WTC11 (cell line): ENCODE measurements at regions not wholly inside any gene's neighbourhood (a gene's known extent, or its start where the extent isn't known, plus 50 kb on each side); places are given as distances from the start of the nearest gene placed in this dataset.

Experiments
- ATAC-seq: fragments of 200-7000 bp; cut with Tn5 transposase; 2 replicates; pipeline ENCODE4 v1.10.0; 2021; ENCODE audit warnings: mild to moderate bottlenecking, moderate library complexity
- CTCF ChIA-PET: fragments of 300-600 bp; sonication (Branson Sonifier 250); formaldehyde crosslinking; loops from one replicate; lab custom pipeline; 2021; ENCODE audit warnings: antibody characterized with exemption; lab: Charles Lee
- POLR2A ChIA-PET: fragments of 350-600 bp; sonication (Branson Sonifier 250); formaldehyde crosslinking; loops from one replicate; lab custom pipeline; 2021; ENCODE audit warnings: antibody characterized with exemption; lab: Charles Lee
- DNase-seq: peaks from one replicate; pipeline ENCODE4 v3.0.0; 2021; ENCODE audit warnings: low spot score
- H3K27ac Mint-ChIP-seq: 2 replicates; pipeline ENCODE4 v1.8.0; 2021; ENCODE audit warnings: mixed read lengths
- H3K27me3 Mint-ChIP-seq: 2 replicates; pipeline ENCODE4 v1.8.0; 2021; ENCODE audit warnings: low read depth, mild to moderate bottlenecking, moderate library complexity, mixed read lengths
- H3K36me3 Mint-ChIP-seq: 2 replicates; pipeline ENCODE4 v1.8.0; 2021; ENCODE audit warnings: mixed read lengths
- H3K4me1 Mint-ChIP-seq: 2 replicates; pipeline ENCODE4 v1.8.0; 2022; ENCODE audit warnings: mixed read lengths
- H3K4me3 Mint-ChIP-seq: 2 replicates; pipeline ENCODE4 v1.8.0; 2021; ENCODE audit warnings: mild to moderate bottlenecking, moderate library complexity, mixed read lengths
- H3K9me3 Mint-ChIP-seq: 2 replicates; pipeline ENCODE4 v1.8.0; 2021; ENCODE audit warnings: mixed read lengths
- ETV6 ChIP-seq: sonication (generic); formaldehyde crosslinking; IDR thresholded peaks from 2 replicates; pipeline ENCODE4 v1.8.1; 2022; ENCODE audit warnings: mild to moderate bottlenecking, missing genetic modification reagents
- FOXK1 ChIP-seq: sonication (generic); formaldehyde crosslinking; IDR thresholded peaks from 2 replicates; pipeline ENCODE4 v1.8.0; 2022; ENCODE audit warnings: mild to moderate bottlenecking, moderate library complexity, missing genetic modification reagents
- NR1H2 ChIP-seq: sonication (generic); formaldehyde crosslinking; IDR thresholded peaks from 2 replicates; pipeline ENCODE4 v1.9.0; 2021; ENCODE audit warnings: mild to moderate bottlenecking, moderate library complexity, missing genetic modification reagents
- ZNF263 ChIP-seq: sonication (generic); formaldehyde crosslinking; IDR thresholded peaks from 2 replicates; pipeline ENCODE4 v1.8.1; 2022; ENCODE audit warnings: low read depth, mild to moderate bottlenecking, moderate library complexity, missing genetic modification reagents
- TF ChIP-seq, protein P1 (sequence below): sonication (generic); formaldehyde crosslinking; IDR thresholded peaks from 2 replicates; pipeline ENCODE4 v1.8.1; 2023; ENCODE audit warnings: mild to moderate bottlenecking, moderate library complexity, missing genetic modification reagents
- TF ChIP-seq, protein P2 (sequence below): sonication (generic); formaldehyde crosslinking; IDR thresholded peaks from 2 replicates; pipeline ENCODE4 v1.8.1; 2023; ENCODE audit warnings: mild to moderate bottlenecking, missing genetic modification reagents, borderline replicate concordance
- TF ChIP-seq, protein P3 (sequence below): sonication (generic); formaldehyde crosslinking; IDR thresholded peaks from 2 replicates; pipeline ENCODE4 v1.8.0; 2023; ENCODE audit warnings: missing genetic modification reagents
- TF ChIP-seq, protein P4 (sequence below): fragments of 250-450 bp; sonication (Bioruptor Pico); conservative IDR thresholded peaks from 2 replicates; pipeline ENCODE4 v1.9.0; 2021; ENCODE audit warnings: mild to moderate bottlenecking
- TF ChIP-seq, protein P5 (sequence below): sonication (generic); formaldehyde crosslinking; IDR thresholded peaks from 2 replicates; pipeline ENCODE4 v1.8.0; 2023; ENCODE audit warnings: missing genetic modification reagents, mild to moderate bottlenecking, borderline replicate concordance
- TF ChIP-seq, protein P6 (sequence below): sonication (generic); formaldehyde crosslinking; IDR thresholded peaks from 2 replicates; pipeline ENCODE4 v1.8.1; 2022; ENCODE audit warnings: missing genetic modification reagents, borderline replicate concordance
- TF ChIP-seq, protein P7 (sequence below): fragments of 250-450 bp; sonication (Bioruptor Pico); IDR thresholded peaks from 2 replicates; pipeline ENCODE4 v1.9.0; 2021; ENCODE audit warnings: mild to moderate bottlenecking

DNA sequence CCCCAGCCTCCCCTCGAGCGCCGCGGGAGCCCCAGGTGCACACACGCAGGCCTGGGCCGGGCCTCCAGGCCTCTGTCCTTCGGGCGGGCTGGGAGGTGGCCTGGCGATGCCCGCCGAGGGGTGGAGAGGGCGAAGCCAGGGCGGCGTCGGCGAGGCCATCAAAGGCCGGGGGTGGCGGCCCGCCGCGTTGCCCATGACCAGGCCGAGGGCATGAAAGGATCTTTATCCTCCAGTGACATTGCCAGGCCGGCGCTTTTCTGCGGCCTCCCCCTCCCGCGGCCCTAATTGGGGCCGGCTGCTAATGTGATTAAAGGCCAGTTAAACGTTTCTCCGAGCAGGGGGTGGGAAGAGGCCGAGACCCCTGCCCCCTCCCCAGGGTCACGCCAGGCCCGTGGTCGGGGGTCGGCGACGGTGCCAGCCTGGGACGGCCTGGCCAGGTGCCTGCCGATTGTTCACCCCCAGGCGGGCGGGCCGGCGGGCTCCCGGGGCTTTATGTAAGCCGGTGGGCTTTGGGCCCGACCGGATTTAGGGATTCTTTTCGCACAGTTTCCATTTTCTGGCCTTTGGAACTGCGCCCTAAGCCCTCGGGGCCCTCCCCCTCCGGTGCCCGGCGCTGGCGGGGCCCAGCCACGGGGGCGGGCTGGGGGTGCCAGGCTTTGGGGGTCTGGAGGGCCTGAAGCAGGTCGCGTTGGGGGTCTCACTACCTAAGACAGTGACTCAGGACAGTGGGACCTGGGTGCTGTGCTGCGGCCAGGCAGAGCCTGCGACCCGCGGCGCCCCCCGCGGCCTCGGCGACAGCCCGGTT, 103.2 kb upstream of the DIO3 start:
- ChIA-PET POLR2A (no interaction called here), CTCF (interaction anchor here (1.3 kb wide), 1 partner anchor 106 kb away, joined by 4 read pairs; no protein-coding TSS in a partner anchor)
- Mint-ChIP-seq H3K4me1 (peaks cover 23% of the 10 kb centered on the region), H3K27me3 (peaks cover 75% of the 10 kb centered on the region), H3K9me3 (no peaks in the 10 kb centered on the region), H3K27ac (no peak overlapping the region), H3K4me3 (no peak overlapping the region), H3K36me3 (no peaks in the 10 kb centered on the region)
- TF ChIP-seq NR1H2 (CRISPR knock-in tag) (no peak), FOXK1 (CRISPR knock-in tag) (no peak)
- TF ChIP-seq, protein P1, sequence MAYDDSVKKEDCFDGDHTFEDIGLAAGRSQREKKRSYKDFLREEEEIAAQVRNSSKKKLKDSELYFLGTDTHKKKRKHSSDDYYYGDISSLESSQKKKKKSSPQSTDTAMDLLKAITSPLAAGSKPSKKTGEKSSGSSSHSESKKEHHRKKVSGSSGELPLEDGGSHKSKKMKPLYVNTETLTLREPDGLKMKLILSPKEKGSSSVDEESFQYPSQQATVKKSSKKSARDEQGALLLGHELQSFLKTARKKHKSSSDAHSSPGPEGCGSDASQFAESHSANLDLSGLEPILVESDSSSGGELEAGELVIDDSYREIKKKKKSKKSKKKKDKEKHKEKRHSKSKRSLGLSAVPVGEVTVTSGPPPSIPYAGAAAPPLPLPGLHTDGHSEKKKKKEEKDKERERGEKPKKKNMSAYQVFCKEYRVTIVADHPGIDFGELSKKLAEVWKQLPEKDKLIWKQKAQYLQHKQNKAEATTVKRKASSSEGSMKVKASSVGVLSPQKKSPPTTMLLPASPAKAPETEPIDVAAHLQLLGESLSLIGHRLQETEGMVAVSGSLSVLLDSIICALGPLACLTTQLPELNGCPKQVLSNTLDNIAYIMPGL (CRISPR knock-in tag): 0 out of 2 replicates have a peak, but pooled peaks have one; percentile 33
- TF ChIP-seq, protein P2, sequence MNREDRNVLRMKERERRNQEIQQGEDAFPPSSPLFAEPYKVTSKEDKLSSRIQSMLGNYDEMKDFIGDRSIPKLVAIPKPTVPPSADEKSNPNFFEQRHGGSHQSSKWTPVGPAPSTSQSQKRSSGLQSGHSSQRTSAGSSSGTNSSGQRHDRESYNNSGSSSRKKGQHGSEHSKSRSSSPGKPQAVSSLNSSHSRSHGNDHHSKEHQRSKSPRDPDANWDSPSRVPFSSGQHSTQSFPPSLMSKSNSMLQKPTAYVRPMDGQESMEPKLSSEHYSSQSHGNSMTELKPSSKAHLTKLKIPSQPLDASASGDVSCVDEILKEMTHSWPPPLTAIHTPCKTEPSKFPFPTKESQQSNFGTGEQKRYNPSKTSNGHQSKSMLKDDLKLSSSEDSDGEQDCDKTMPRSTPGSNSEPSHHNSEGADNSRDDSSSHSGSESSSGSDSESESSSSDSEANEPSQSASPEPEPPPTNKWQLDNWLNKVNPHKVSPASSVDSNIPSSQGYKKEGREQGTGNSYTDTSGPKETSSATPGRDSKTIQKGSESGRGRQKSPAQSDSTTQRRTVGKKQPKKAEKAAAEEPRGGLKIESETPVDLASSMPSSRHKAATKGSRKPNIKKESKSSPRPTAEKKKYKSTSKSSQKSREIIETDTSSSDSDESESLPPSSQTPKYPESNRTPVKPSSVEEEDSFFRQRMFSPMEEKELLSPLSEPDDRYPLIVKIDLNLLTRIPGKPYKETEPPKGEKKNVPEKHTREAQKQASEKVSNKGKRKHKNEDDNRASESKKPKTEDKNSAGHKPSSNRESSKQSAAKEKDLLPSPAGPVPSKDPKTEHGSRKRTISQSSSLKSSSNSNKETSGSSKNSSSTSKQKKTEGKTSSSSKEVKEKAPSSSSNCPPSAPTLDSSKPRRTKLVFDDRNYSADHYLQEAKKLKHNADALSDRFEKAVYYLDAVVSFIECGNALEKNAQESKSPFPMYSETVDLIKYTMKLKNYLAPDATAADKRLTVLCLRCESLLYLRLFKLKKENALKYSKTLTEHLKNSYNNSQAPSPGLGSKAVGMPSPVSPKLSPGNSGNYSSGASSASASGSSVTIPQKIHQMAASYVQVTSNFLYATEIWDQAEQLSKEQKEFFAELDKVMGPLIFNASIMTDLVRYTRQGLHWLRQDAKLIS: no peak
- TF ChIP-seq, protein P3, sequence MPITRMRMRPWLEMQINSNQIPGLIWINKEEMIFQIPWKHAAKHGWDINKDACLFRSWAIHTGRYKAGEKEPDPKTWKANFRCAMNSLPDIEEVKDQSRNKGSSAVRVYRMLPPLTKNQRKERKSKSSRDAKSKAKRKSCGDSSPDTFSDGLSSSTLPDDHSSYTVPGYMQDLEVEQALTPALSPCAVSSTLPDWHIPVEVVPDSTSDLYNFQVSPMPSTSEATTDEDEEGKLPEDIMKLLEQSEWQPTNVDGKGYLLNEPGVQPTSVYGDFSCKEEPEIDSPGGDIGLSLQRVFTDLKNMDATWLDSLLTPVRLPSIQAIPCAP (CRISPR knock-in tag): no peak
- ATAC-seq: peak; percentile 5; the same call in 1 of the 2 replicates
- DNase-seq: peak; percentile 33

DNA sequence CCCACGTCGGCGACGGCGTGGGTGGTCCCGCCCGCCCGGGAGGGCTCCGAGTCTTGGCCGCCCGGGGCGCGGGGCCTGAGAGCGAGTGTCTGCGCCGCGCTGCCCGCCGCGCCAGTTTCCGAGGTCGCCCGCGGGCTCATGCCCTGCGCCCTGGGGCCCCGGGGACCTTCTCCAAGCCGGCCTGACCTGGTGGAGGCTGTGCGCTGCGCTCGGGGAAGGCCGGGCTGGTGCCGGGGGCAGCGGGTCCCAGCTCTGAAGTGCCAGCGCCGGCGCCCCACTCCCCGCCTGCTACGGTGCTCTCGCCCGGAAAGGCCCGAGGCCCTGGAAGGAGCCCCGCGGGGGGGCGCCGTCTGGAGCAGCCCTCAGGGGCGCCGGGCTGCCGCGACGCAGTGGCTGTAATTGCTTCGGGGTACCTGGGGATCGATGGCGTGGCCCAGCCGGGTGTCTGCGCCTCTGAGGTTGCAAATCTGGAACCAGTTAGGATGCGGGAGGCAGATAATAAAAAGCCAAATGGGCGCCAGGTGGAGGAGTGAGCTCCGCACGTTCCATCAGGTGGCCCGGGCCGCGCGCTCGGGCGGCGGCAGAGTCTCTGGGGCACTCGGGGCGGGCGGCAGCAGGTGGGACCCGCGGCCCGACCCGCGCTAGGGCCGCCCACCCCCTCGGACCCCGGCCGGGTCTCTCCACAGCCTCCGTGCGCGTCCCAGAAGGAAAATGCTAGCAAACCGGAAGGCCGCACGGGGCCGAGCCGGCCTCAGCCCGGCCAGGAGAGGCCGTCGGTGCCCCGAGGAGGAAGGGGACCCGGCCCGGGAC, 102.3 kb upstream of the DIO3 start:
- Mint-ChIP-seq H3K4me1 (peaks cover 23% of the 10 kb centered on the region), H3K27ac (no peak overlapping the region), H3K27me3 (peaks cover 67% of the 10 kb centered on the region), H3K4me3 (peak overlapping the region; percentile 62), H3K9me3 (no peaks in the 10 kb centered on the region), H3K36me3 (no peaks in the 10 kb centered on the region)
- peak; percentile 44 for DNase-seq
- POLR2A ChIA-PET: no interaction called here
- ATAC-seq: peak; percentile 49
- peak; percentile 36; the same call in 1 of the 2 replicates for TF ChIP-seq ETV6
- TF ChIP-seq, protein P4, sequence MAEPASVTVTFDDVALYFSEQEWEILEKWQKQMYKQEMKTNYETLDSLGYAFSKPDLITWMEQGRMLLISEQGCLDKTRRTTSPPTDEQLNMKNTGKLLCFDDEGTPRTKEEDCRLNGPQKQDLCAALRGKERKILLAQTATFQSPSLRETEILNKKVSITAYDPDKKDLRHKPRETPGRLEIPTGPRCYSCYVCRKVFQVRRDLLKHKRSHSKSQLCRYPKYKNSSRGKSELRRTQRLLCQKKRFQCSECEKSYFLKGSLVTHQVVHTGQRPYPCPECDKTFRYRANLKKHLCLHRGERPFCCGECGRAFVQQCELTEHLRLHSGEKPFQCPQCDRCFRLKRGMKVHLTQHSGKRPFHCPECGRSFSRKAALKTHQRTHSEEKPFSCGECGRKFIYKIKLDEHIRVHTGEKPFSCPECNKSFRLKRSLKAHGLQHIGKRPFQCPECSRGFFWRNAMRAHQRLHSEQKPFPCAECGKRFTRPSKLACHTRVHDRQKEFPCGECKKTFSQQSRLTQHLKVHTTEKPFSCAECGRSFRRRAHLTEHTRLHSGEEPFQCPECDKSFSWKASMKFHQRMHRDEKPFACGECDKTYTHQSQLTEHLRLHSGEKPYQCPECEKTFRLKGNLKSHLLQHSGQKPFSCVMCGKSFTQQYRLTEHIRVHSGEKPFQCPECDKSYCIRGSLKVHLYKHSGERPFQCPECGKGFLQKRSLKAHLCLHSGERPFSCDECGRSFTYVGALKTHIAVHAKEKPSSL (CRISPR knock-in tag): no peak
- CTCF ChIA-PET: interaction anchor here (0.6 to 1.3 kb wide), 2 partner anchors 56 to 105 kb away, joined by 4 read pairs; no protein-coding TSS in a partner anchor

DNA sequence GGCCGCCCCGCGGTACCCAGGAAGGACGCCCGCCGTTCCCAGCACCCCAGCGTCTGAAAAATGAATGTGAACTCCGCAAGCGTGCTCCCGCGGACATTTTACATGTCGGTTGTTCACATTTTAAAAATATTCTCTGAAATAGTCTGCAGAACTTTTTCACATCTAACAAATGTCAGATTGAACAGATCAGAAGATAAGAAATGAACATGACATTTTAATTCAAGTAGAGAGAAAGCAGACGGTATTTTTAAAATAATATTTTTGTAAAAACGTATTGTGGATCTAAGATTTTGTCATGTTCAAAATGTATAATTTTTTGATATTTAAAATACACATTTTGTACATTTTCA, 101.8 kb upstream of the DIO3 start:
- Mint-ChIP-seq H3K4me1 (peaks cover 23% of the 10 kb centered on the region), H3K36me3 (no peaks in the 10 kb centered on the region), H3K27me3 (peaks cover 62% of the 10 kb centered on the region), H3K9me3 (no peaks in the 10 kb centered on the region), H3K4me3 (peak overlapping the region; percentile 46), H3K27ac (no peak overlapping the region)
- DNase-seq: no peak
- no peak for ATAC-seq
- CTCF ChIA-PET: interaction anchor here (0.6 to 1.3 kb wide), 2 partner anchors 55 to 104 kb away, joined by 4 read pairs; no protein-coding TSS in a partner anchor
- POLR2A ChIA-PET: no interaction called here
- TF ChIP-seq, protein P5, sequence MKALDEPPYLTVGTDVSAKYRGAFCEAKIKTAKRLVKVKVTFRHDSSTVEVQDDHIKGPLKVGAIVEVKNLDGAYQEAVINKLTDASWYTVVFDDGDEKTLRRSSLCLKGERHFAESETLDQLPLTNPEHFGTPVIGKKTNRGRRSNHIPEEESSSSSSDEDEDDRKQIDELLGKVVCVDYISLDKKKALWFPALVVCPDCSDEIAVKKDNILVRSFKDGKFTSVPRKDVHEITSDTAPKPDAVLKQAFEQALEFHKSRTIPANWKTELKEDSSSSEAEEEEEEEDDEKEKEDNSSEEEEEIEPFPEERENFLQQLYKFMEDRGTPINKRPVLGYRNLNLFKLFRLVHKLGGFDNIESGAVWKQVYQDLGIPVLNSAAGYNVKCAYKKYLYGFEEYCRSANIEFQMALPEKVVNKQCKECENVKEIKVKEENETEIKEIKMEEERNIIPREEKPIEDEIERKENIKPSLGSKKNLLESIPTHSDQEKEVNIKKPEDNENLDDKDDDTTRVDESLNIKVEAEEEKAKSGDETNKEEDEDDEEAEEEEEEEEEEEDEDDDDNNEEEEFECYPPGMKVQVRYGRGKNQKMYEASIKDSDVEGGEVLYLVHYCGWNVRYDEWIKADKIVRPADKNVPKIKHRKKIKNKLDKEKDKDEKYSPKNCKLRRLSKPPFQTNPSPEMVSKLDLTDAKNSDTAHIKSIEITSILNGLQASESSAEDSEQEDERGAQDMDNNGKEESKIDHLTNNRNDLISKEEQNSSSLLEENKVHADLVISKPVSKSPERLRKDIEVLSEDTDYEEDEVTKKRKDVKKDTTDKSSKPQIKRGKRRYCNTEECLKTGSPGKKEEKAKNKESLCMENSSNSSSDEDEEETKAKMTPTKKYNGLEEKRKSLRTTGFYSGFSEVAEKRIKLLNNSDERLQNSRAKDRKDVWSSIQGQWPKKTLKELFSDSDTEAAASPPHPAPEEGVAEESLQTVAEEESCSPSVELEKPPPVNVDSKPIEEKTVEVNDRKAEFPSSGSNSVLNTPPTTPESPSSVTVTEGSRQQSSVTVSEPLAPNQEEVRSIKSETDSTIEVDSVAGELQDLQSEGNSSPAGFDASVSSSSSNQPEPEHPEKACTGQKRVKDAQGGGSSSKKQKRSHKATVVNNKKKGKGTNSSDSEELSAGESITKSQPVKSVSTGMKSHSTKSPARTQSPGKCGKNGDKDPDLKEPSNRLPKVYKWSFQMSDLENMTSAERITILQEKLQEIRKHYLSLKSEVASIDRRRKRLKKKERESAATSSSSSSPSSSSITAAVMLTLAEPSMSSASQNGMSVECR (CRISPR knock-in tag): no peak
- TF ChIP-seq, protein P6, sequence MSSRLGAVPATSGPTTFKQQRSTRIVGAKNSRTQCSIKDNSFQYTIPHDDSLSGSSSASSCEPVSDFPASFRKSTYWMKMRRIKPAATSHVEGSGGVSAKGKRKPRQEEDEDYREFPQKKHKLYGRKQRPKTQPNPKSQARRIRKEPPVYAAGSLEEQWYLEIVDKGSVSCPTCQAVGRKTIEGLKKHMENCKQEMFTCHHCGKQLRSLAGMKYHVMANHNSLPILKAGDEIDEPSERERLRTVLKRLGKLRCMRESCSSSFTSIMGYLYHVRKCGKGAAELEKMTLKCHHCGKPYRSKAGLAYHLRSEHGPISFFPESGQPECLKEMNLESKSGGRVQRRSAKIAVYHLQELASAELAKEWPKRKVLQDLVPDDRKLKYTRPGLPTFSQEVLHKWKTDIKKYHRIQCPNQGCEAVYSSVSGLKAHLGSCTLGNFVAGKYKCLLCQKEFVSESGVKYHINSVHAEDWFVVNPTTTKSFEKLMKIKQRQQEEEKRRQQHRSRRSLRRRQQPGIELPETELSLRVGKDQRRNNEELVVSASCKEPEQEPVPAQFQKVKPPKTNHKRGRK: no peak
- TF ChIP-seq, protein P7, sequence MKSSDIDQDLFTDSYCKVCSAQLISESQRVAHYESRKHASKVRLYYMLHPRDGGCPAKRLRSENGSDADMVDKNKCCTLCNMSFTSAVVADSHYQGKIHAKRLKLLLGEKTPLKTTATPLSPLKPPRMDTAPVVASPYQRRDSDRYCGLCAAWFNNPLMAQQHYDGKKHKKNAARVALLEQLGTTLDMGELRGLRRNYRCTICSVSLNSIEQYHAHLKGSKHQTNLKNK: no peak
- TF ChIP-seq ZNF263 (CRISPR knock-in tag): no peak
